H9 (cell line): ENCODE measurements at regions not wholly inside any gene's neighbourhood (a gene's known extent, or its start where the extent isn't known, plus 50 kb on each side); places are given as distances from the start of the nearest gene placed in this dataset.

Experiments used
- DNase-seq: peaks from one replicate; pipeline ENCODE4 v3.0.0-alpha.2; 2017
- H2AFZ ChIP-seq: one replicate; pipeline ENCODE4 v1.6.1; 2013; ENCODE audit warnings: mild to moderate bottlenecking, low read length, control low read depth, moderate library complexity
- H2AK5ac ChIP-seq: 2 replicates; pipeline ENCODE4 v1.6.1; 2013; ENCODE audit warnings: low read length, control low read depth, mixed read lengths; ENCODE audit not compliant: insufficient read length
- H2BK120ac ChIP-seq: one replicate; pipeline ENCODE4 v1.6.1; 2013; ENCODE audit warnings: low read depth, mild to moderate bottlenecking, low read length, control low read depth, inconsistent platforms; ENCODE audit not compliant: poor library complexity, severe bottlenecking
- H2BK12ac ChIP-seq: 2 replicates; pipeline ENCODE4 v1.6.1; 2013; ENCODE audit warnings: low read length, control low read depth, mixed read lengths, low read depth; ENCODE audit not compliant: insufficient read length
- H2BK15ac ChIP-seq: 2 replicates; pipeline ENCODE4 v1.6.1; 2013; ENCODE audit warnings: low read depth, low read length, control low read depth
- H2BK20ac ChIP-seq: one replicate; pipeline ENCODE4 v1.6.1; 2013; ENCODE audit warnings: low read depth, mild to moderate bottlenecking, low read length, control low read depth, inconsistent platforms; ENCODE audit not compliant: poor library complexity, severe bottlenecking
- H2BK5ac ChIP-seq: 2 replicates; pipeline ENCODE4 v1.6.1; 2013; ENCODE audit warnings: low read length, control low read depth, mixed read lengths; ENCODE audit not compliant: insufficient read length
- H3K14ac ChIP-seq: 2 replicates; pipeline ENCODE4 v1.6.1; 2013; ENCODE audit warnings: low read length, control low read depth; ENCODE audit not compliant: insufficient read depth
- H3K18ac ChIP-seq: 2 replicates; pipeline ENCODE4 v1.6.1; 2013; ENCODE audit warnings: low read depth, mild to moderate bottlenecking, mixed read lengths, low read length, control low read depth; ENCODE audit not compliant: insufficient read length
- H3K23ac ChIP-seq: 2 replicates; pipeline ENCODE4 v1.6.1; 2013; ENCODE audit warnings: low read length, control low read depth, mixed read lengths, low read depth; ENCODE audit not compliant: insufficient read length
- H3K23me2 ChIP-seq: 2 replicates; pipeline ENCODE4 v1.6.1; 2013; ENCODE audit warnings: low read depth, mild to moderate bottlenecking, mixed read lengths, low read length, control low read depth; ENCODE audit not compliant: insufficient read length, poor library complexity, severe bottlenecking
- H3K27ac ChIP-seq: 2 replicates; pipeline ENCODE4 v1.5.1; 2013; ENCODE audit warnings: low read length, control low read depth, mixed read lengths, low read depth; ENCODE audit not compliant: insufficient read length
- H3K27me3 ChIP-seq: 2 replicates; pipeline ENCODE4 v1.6.1; 2013; ENCODE audit warnings: low read length, control low read depth, inconsistent platforms; ENCODE audit not compliant: insufficient read depth
- H3K4ac ChIP-seq: 2 replicates; pipeline ENCODE4 v1.6.1; 2013; ENCODE audit warnings: low read depth, mild to moderate bottlenecking, control low read depth, inconsistent platforms, low read length, moderate library complexity
- H3K4me1 ChIP-seq: 2 replicates; pipeline ENCODE4 v1.6.1; 2013; ENCODE audit warnings: low read length, control low read depth, inconsistent platforms; ENCODE audit not compliant: insufficient read depth
- H3K4me2 ChIP-seq: 2 replicates; pipeline ENCODE4 v1.6.1; 2013; ENCODE audit warnings: low read length, control low read depth, mixed read lengths; ENCODE audit not compliant: insufficient read length, insufficient read depth
- H3K56ac ChIP-seq: 2 replicates; pipeline ENCODE4 v1.6.1; 2013; ENCODE audit warnings: low read depth, mild to moderate bottlenecking, mixed read lengths, low read length, control low read depth; ENCODE audit not compliant: insufficient read length
- H3K79me1 ChIP-seq: 2 replicates; pipeline ENCODE4 v1.6.1; 2013; ENCODE audit warnings: low read depth, mild to moderate bottlenecking, moderate library complexity, low read length, control low read depth, inconsistent platforms; ENCODE audit not compliant: insufficient read depth, poor library complexity, severe bottlenecking
- H3K79me2 ChIP-seq: 2 replicates; pipeline ENCODE4 v1.6.1; 2013; ENCODE audit warnings: low read length, control low read depth, inconsistent platforms; ENCODE audit not compliant: insufficient read depth
- H3K9ac ChIP-seq: 2 replicates; pipeline ENCODE4 v1.6.1; 2013; ENCODE audit warnings: low read length, control low read depth, mixed read lengths; ENCODE audit not compliant: insufficient read length; ENCODE audit errors: extremely low read depth
- H3K9me3 ChIP-seq: one replicate; pipeline ENCODE4 v1.6.1; 2013; ENCODE audit warnings: low read depth, low read length, inconsistent platforms; ENCODE audit not compliant: control insufficient read depth
- H3T11ph ChIP-seq: one replicate; pipeline ENCODE4 v1.6.1; 2013; ENCODE audit warnings: mild to moderate bottlenecking, low read length, control low read depth, inconsistent platforms
- H4K20me1 ChIP-seq: one replicate; pipeline ENCODE4 v1.6.1; 2013; ENCODE audit not compliant: control insufficient read depth, insufficient read length, insufficient read depth
- H4K5ac ChIP-seq: 2 replicates; pipeline ENCODE4 v1.6.1; 2013; ENCODE audit warnings: low read depth, mild to moderate bottlenecking, mixed read lengths, low read length, control low read depth; ENCODE audit not compliant: insufficient read length
- H4K8ac ChIP-seq: replicated peaks from 2 replicates; pipeline ENCODE4 v1.6.1; 2013; ENCODE audit warnings: low read length, control low read depth, mixed read lengths, low read depth; ENCODE audit not compliant: insufficient read length
- H4K91ac ChIP-seq: 2 replicates; pipeline ENCODE4 v1.6.1; 2013; ENCODE audit warnings: low read depth, mild to moderate bottlenecking, moderate library complexity, mixed read lengths, low read length, control low read depth; ENCODE audit not compliant: insufficient read length
- H3K27ac Mint-ChIP-seq, 3 experiments: 2 replicates in 2 of 3; 3 replicates in 1 of 3; pipeline ENCODE4 v1.8.0; 2020 to 2021; ENCODE audit warnings: mixed read lengths in 3 of 3, mild to moderate bottlenecking in 1 of 3, moderate library complexity in 1 of 3
- H3K27me3 Mint-ChIP-seq: 2 replicates; pipeline ENCODE4 v1.8.0; 2021; ENCODE audit warnings: low read depth, mild to moderate bottlenecking, moderate library complexity, mixed read lengths
- H3K36me3 Mint-ChIP-seq, 3 experiments: 2 replicates in 2 of 3; 3 replicates in 1 of 3; pipeline ENCODE4 v1.8.0; 2020 to 2021; ENCODE audit warnings: low read depth in 3 of 3, mixed read lengths in 3 of 3; ENCODE audit not compliant: insufficient read depth in 1 of 3
- H3K4me1 Mint-ChIP-seq, 2 experiments: 2 replicates each; pipeline ENCODE4 v1.8.0; 2020; ENCODE audit warnings: mixed read lengths in 2 of 2
- H3K4me3 Mint-ChIP-seq, 2 experiments: 2 replicates in 1 of 2; 3 replicates in 1 of 2; pipeline ENCODE4 v1.8.0; 2020 to 2021; ENCODE audit warnings: mild to moderate bottlenecking in 2 of 2, mixed read lengths in 2 of 2, moderate library complexity in 1 of 2
- H3K9me3 Mint-ChIP-seq, 2 experiments: 2 replicates in 1 of 2; 3 replicates in 1 of 2; pipeline ENCODE4 v1.8.0; 2020; ENCODE audit warnings: mild to moderate bottlenecking in 2 of 2, mixed read lengths in 2 of 2, moderate library complexity in 1 of 2
- CTCF ChIP-seq: fragments of 200-600 bp; sonication (generic); conservative IDR thresholded peaks from 3 replicates; pipeline ENCODE4 v1.8.0; 2021; ENCODE audit warnings: antibody characterized with exemption, mild to moderate bottlenecking
- WGBS: extraction: QIAGEN DNeasy Blood & Tissue Kit; methylation state at CpG from one replicate; pipeline ENCODE4 v1.1.7; 2013; ENCODE audit warnings: missing lambda C conversion rate, low lambda C conversion rate, mixed read lengths; ENCODE audit not compliant: insufficient read length; ENCODE audit errors: extremely low coverage; 5-methylcytosine and 5-hydroxymethylcytosine counted together

GRCh38 chr10:43960477-43960876 lies 311.8 kb upstream of the ZNF32 start:
- no CpG with 5 or more reads among the region's 4 CpGs for WGBS
- Mint-ChIP-seq H3K4me3 (no peak overlapping the region), H3K36me3 (no peaks in the 10 kb centered on the region; a peak in 2 of 7 replicates), H3K4me1 (peaks cover 6% of the 10 kb centered on the region in 2 experiments), H3K9me3 (no peaks in the 10 kb centered on the region; a peak in 3 of 5 replicates), H3K27me3 (peaks cover 6% of the 10 kb centered on the region), H3K27ac (no peak overlapping the region)
- Histone ChIP-seq H2BK12ac (no peak overlapping the region), H3K56ac (no peak overlapping the region), H2BK5ac (no peak overlapping the region), H3K79me2 (no peaks in the 10 kb centered on the region), H3K23me2 (no peaks in the 10 kb centered on the region), H3K79me1 (no peaks in the 10 kb centered on the region), H3K27me3 (no peaks in the 10 kb centered on the region), H3K23ac (no peak overlapping the region), H3K4me2 (no peak overlapping the region), H2BK120ac (no peak overlapping the region), H3K9ac (no peak overlapping the region), H3K9me3 (no peaks in the 10 kb centered on the region), H3K27ac (no peak overlapping the region), H2AFZ (no peak overlapping the region), H4K8ac (no peak overlapping the region), H4K91ac (no peak overlapping the region), H4K5ac (no peak overlapping the region), H3K4me1 (no peaks in the 10 kb centered on the region), H3K18ac (no peak overlapping the region), H3K4ac (no peak overlapping the region), H3T11ph (no peak overlapping the region), H4K20me1 (no peaks in the 10 kb centered on the region), H2AK5ac (no peak overlapping the region), H3K14ac (no peak overlapping the region), H2BK20ac (no peak overlapping the region), H2BK15ac (no peak overlapping the region)
- TF ChIP-seq CTCF: no peak
- DNase-seq: no peak
